H1 (cell line): ENCODE measurements at regions not wholly inside any gene's neighbourhood (a gene's known extent, or its start where the extent isn't known, plus 50 kb on each side); places are given as distances from the start of the nearest gene placed in this dataset.
A peak's percentile ranks its signal among the peaks of the same experiment; 100 is the strongest.

Experiments used
- CTCF ChIA-PET: fragments of 300-600 bp; sonication (Branson Sonifier 250); formaldehyde crosslinking; loops from one replicate; lab custom pipeline; 2021; ENCODE audit not compliant: partially characterized antibody; lab: Charles Lee
- POLR2A ChIA-PET: fragments of 300-600 bp; sonication (Branson Sonifier 250); formaldehyde crosslinking; loops from one replicate; lab custom pipeline; 2021; ENCODE audit warnings: inconsistent platforms; ENCODE audit not compliant: partially characterized antibody; lab: Charles Lee
- DNase-seq, 2 experiments: peaks; one replicate each; pipeline versions ENCODE4 v3.0.0 to v3.0.0-alpha.2; 2010 to 2022; ENCODE audit warnings: low spot score in 2 of 2, low read depth in 1 of 2, mixed read lengths in 1 of 2
- FAIRE-seq: peaks from 2 replicates; lab custom pipeline; 2011; peaks lifted over from hg19 to GRCh38; lab: Jason Lieb, UNC
- H2AFZ ChIP-seq: 2 replicates; pipeline ENCODE4 v1.8.1; 2012; ENCODE audit warnings: low read length, inconsistent platforms
- H2AK5ac ChIP-seq: 2 replicates; pipeline ENCODE4 v1.6.1; 2013; ENCODE audit warnings: low read depth, low read length
- H2BK120ac ChIP-seq: replicated peaks from 2 replicates; pipeline ENCODE3; 2013; ENCODE audit warnings: low read depth, low read length, inconsistent platforms
- H2BK12ac ChIP-seq: 2 replicates; pipeline ENCODE4 v1.6.1; 2013; ENCODE audit warnings: low read depth, low read length
- H2BK15ac ChIP-seq: 2 replicates; pipeline ENCODE4 v1.6.1; 2013; ENCODE audit warnings: low read length
- H2BK20ac ChIP-seq: 2 replicates; pipeline ENCODE4 v1.6.1; 2013; ENCODE audit warnings: low read length
- H2BK5ac ChIP-seq: 2 replicates; pipeline ENCODE4 v1.6.1; 2013; ENCODE audit warnings: low read depth, low read length
- H3K14ac ChIP-seq: 2 replicates; pipeline ENCODE4 v1.6.1; 2013; ENCODE audit warnings: inconsistent platforms; ENCODE audit not compliant: insufficient read length
- H3K18ac ChIP-seq: 2 replicates; pipeline ENCODE4 v1.6.1; 2013; ENCODE audit warnings: low read length; ENCODE audit errors: extremely low read depth
- H3K23ac ChIP-seq: 2 replicates; pipeline ENCODE4 v1.6.1; 2013; ENCODE audit warnings: inconsistent platforms; ENCODE audit not compliant: insufficient read length
- H3K23me2 ChIP-seq: 2 replicates; pipeline ENCODE4 v1.6.1; 2013; ENCODE audit warnings: low read depth, low read length
- H3K27ac ChIP-seq: 2 replicates; pipeline ENCODE4 v1.6.1; 2011; ENCODE audit warnings: low read depth, low read length, inconsistent platforms
- H3K27me3 ChIP-seq, 4 experiments: replicated peaks in 1 of 4; 1 replicate in 1 of 4; 2 replicates in 3 of 4; pipeline versions ENCODE4 v1.6.1 to v1.8.1; 2011 to 2013; ENCODE audit warnings: low read length in 3 of 4, mild to moderate bottlenecking in 3 of 4, inconsistent platforms in 2 of 4, mixed read lengths in 2 of 4, moderate library complexity in 1 of 4; ENCODE audit not compliant: control insufficient read depth in 3 of 4, insufficient read depth in 3 of 4; ENCODE audit errors: extremely low read depth in 1 of 4
- H3K36me3 ChIP-seq, 4 experiments: 2 replicates each; pipeline versions ENCODE4 v1.6.1 to v1.8.1; 2011 to 2013; ENCODE audit warnings: mild to moderate bottlenecking in 4 of 4, low read length in 3 of 4, moderate library complexity in 2 of 4, control low read depth in 1 of 4, inconsistent platforms in 1 of 4; ENCODE audit not compliant: insufficient read depth in 4 of 4, control insufficient read depth in 2 of 4
- H3K4ac ChIP-seq: replicated peaks from 2 replicates; pipeline ENCODE3; 2013; ENCODE audit warnings: low read length, low read depth, mixed read lengths, inconsistent platforms; ENCODE audit not compliant: insufficient read length
- H3K4me1 ChIP-seq, 4 experiments: replicated peaks in 1 of 4; 1 replicate in 1 of 4; 2 replicates in 3 of 4; pipeline versions ENCODE4 v1.6.1 to v1.8.1; 2011 to 2013; ENCODE audit warnings: low read length in 3 of 4, inconsistent platforms in 2 of 4, mixed read lengths in 1 of 4; ENCODE audit not compliant: insufficient read depth in 4 of 4, control insufficient read depth in 3 of 4
- H3K4me2 ChIP-seq, 2 experiments: 2 replicates each; pipeline versions ENCODE4 v1.6.1 to v1.8.1; 2011 to 2013; ENCODE audit warnings: low read depth in 2 of 2, low read length in 2 of 2, control low read depth in 1 of 2, inconsistent platforms in 1 of 2, mild to moderate bottlenecking in 1 of 2; ENCODE audit not compliant: insufficient read depth in 1 of 2
- H3K4me3 ChIP-seq, 4 experiments: fragments of 200-600, 300-600 bp in 1 of 4; sonication (generic), shearing (Covaris generic), sonication (Bioruptor Twin) in 1 of 4; 2 replicates each; pipeline versions ENCODE4 v1.5.1 to v1.8.1; 2011 to 2016; ENCODE audit warnings: low read length in 4 of 4, low read depth in 3 of 4, control low read depth in 2 of 4, inconsistent platforms in 2 of 4, mild to moderate bottlenecking in 2 of 4, mixed read lengths in 1 of 4, moderate library complexity in 1 of 4; ENCODE audit not compliant: insufficient read depth in 2 of 4; ENCODE audit errors: extremely low read depth in 1 of 4
- H3K56ac ChIP-seq: replicated peaks from 2 replicates; pipeline ENCODE3; 2013; ENCODE audit warnings: low read depth, mild to moderate bottlenecking, mixed read lengths, low read length, inconsistent platforms; ENCODE audit not compliant: insufficient read length
- H3K79me1 ChIP-seq: 2 replicates; pipeline ENCODE4 v1.6.1; 2013; ENCODE audit warnings: low read depth, low read length, control low read depth
- H3K79me2 ChIP-seq, 2 experiments: 2 replicates each; pipeline versions ENCODE4 v1.6.1 to v1.8.1; 2012 to 2013; ENCODE audit warnings: low read length in 2 of 2, mild to moderate bottlenecking in 2 of 2, inconsistent platforms in 1 of 2; ENCODE audit not compliant: insufficient read depth in 2 of 2, control insufficient read depth in 1 of 2
- H3K9ac ChIP-seq, 4 experiments: replicated peaks in 1 of 4; 1 replicate in 1 of 4; 2 replicates in 3 of 4; pipeline versions ENCODE4 v1.6.1 to v1.8.1; 2011 to 2013; ENCODE audit warnings: low read depth in 3 of 4, low read length in 3 of 4, control low read depth in 2 of 4, mild to moderate bottlenecking in 2 of 4, moderate library complexity in 2 of 4, inconsistent platforms in 1 of 4; ENCODE audit errors: extremely low read depth in 1 of 4
- H3K9me3 ChIP-seq, 2 experiments: 2 replicates each; pipeline versions ENCODE4 v1.6.1 to v1.8.1; 2012 to 2013; ENCODE audit warnings: mild to moderate bottlenecking in 2 of 2, moderate library complexity in 2 of 2, control low read depth in 1 of 2, inconsistent platforms in 1 of 2, low read depth in 1 of 2, low read length in 1 of 2, mixed read lengths in 1 of 2; ENCODE audit not compliant: insufficient read depth in 2 of 2
- H4K20me1 ChIP-seq, 2 experiments: replicated peaks in 1 of 2; 2 replicates each; pipeline versions ENCODE3 to v1.8.1; 2011 to 2013; ENCODE audit warnings: inconsistent platforms in 2 of 2, low read length in 2 of 2, mild to moderate bottlenecking in 1 of 2; ENCODE audit not compliant: insufficient read depth in 2 of 2, control insufficient read depth in 1 of 2
- H4K5ac ChIP-seq: 2 replicates; pipeline ENCODE4 v1.6.1; 2013; ENCODE audit warnings: low read length, low read depth, mixed read lengths, inconsistent platforms; ENCODE audit not compliant: insufficient read length
- H4K8ac ChIP-seq: 2 replicates; pipeline ENCODE4 v1.8.0; 2013; ENCODE audit warnings: mild to moderate bottlenecking, moderate library complexity, low read length, inconsistent platforms; ENCODE audit not compliant: insufficient read depth; ENCODE audit errors: extremely low read depth
- H4K91ac ChIP-seq: replicated peaks from 2 replicates; pipeline ENCODE3; 2013; ENCODE audit warnings: low read length, mixed read lengths, inconsistent platforms; ENCODE audit not compliant: insufficient read length
- BACH1 ChIP-seq: IDR thresholded peaks from 2 replicates; pipeline ENCODE4 v1.6.1; 2012; ENCODE audit warnings: low read length, improper control_type of control experiment
- FOSL1 ChIP-seq: IDR thresholded peaks from 2 replicates; pipeline ENCODE4 v1.6.1; 2011; ENCODE audit warnings: mild to moderate bottlenecking, low read depth, low read length, moderate library complexity; ENCODE audit not compliant: insufficient read depth
- KDM5A ChIP-seq: fragments of 200-600 bp; IDR thresholded peaks from 2 replicates; pipeline ENCODE4 v1.7.1; 2012; ENCODE audit warnings: mild to moderate bottlenecking, low read length, inconsistent platforms, mixed read lengths
- MAFK ChIP-seq: IDR thresholded peaks from 2 replicates; pipeline ENCODE4 v1.6.1; 2012; ENCODE audit warnings: low read depth, mild to moderate bottlenecking, improper control_type of control experiment, low read length
- RAD21 ChIP-seq, 2 experiments: IDR thresholded peaks in 1 of 2; conservative IDR thresholded peaks in 1 of 2; 2 replicates each; pipeline ENCODE4 v1.6.1; 2011; ENCODE audit warnings: low read depth in 2 of 2, low read length in 2 of 2, improper control_type of control experiment in 1 of 2, inconsistent platforms in 1 of 2, mild to moderate bottlenecking in 1 of 2, moderate library complexity in 1 of 2
- SP1 ChIP-seq: IDR thresholded peaks from 2 replicates; pipeline ENCODE4 v1.6.1; 2011; ENCODE audit warnings: low read depth, low read length
- TAF7 ChIP-seq: optimal IDR thresholded peaks from 2 replicates; pipeline ENCODE3; 2011; ENCODE audit warnings: low read depth, mild to moderate bottlenecking, inconsistent platforms, low read length, moderate library complexity, borderline replicate concordance
- YY1 ChIP-seq: IDR thresholded peaks from 2 replicates; pipeline ENCODE4 v1.6.1; 2011; ENCODE audit warnings: low read depth, mild to moderate bottlenecking, low read length
- WGBS, 2 experiments: shearing (Covaris generic) in 1 of 2; methylation state at CpG; one replicate each; pipeline versions ENCODE4 v1.1.6 to v1.1.7; 2013 to 2015; ENCODE audit warnings: low lambda C conversion rate in 2 of 2, mixed read lengths in 2 of 2, inconsistent platforms in 1 of 2, low coverage in 1 of 2, missing lambda C conversion rate in 1 of 2; ENCODE audit not compliant: insufficient replicate concordance in 2 of 2, insufficient coverage in 1 of 2, insufficient read length in 1 of 2; ENCODE audit errors: extremely low coverage in 1 of 2, missing lambda C conversion rate in 1 of 2; 5-methylcytosine and 5-hydroxymethylcytosine counted together

DNA sequence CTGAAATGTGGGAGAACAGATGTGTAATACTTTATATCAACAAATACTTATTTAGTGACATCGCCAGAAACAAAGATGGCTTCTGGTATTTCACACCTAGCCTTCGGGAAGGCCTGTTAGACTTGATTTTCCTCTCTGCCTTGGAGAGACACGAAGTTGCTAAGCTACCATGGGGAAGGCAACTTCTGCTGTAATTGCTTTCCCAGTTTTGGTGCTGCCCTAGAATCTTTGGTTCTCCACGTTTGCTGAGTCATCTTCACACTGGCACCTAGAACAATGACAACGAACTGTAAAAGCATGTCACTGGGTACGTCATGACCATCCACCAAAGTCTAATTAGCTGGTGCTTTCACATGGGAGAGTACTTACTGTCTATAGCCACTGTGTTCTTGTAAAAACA lies 58.7 kb upstream of the ACTR3 start:
- H3K18ac ChIP-seq: no peak overlapping the region
- H3K56ac ChIP-seq: no peak overlapping the region
- H4K20me1 ChIP-seq: no peaks in the 10 kb centered on the region
- 92% methylated on average over 6 of the region's 6 CpGs; no CpG with 5 or more reads in 1 of the 2 experiments for WGBS, 2 experiments
- H2AFZ ChIP-seq: peak overlapping the region; percentile 86
- no peaks in the 10 kb centered on the region for H3K79me2 ChIP-seq
- peaks cover 2% of the 10 kb centered on the region; the same call in 1 of the 2 replicates for H3K23me2 ChIP-seq
- no peak overlapping the region for H3K4me2 ChIP-seq
- no peak overlapping the region for H3K27ac ChIP-seq
- no peak overlapping the region for H3K9ac ChIP-seq
- H3K23ac ChIP-seq: no peak overlapping the region
- H3K36me3 ChIP-seq: no peaks in the 10 kb centered on the region
- no peaks in the 10 kb centered on the region for H3K27me3 ChIP-seq
- no peaks in the 10 kb centered on the region for H3K79me1 ChIP-seq
- DNase-seq (no peak), FAIRE-seq (no peak)
- ChIA-PET CTCF (interaction anchor here (1.1 to 1.5 kb wide), 3 partner anchors 12 to 52 kb away, joined by 3 to 4 read pairs (median 4); no protein-coding TSS in a partner anchor), POLR2A (interaction anchor here (0.6 kb wide), 1 partner anchor 133 kb away, joined by 3 read pairs; no protein-coding TSS in a partner anchor)
- H2BK120ac ChIP-seq: no peak overlapping the region
- no peaks in the 10 kb centered on the region for H3K9me3 ChIP-seq
- peak; percentile 60; the same call in 1 of the 2 replicates for TF ChIP-seq YY1
- TF ChIP-seq RAD21 (IDR thresholded peaks at IDR 0.05 in 1 of 2, conservative IDR thresholded peaks at IDR 0.05 in 1 of 2; ENCODE audit: low read depth in 2 of 2, low read length in 2 of 2): no peak
- TF ChIP-seq TAF7: no peak
- TF ChIP-seq SP1: no peak
- peak; percentile 64 for TF ChIP-seq BACH1
- TF ChIP-seq KDM5A: no peak
- peak; percentile 41; the same call in 1 of the 2 replicates for TF ChIP-seq MAFK
- no peak for TF ChIP-seq FOSL1
- H4K91ac ChIP-seq: peak overlapping the region; percentile 30
- no peak overlapping the region for H2BK20ac ChIP-seq
- H3K4ac ChIP-seq: no peak overlapping the region
- no peak overlapping the region for H2AK5ac ChIP-seq
- H4K8ac ChIP-seq: no peak overlapping the region
- no peak overlapping the region for H2BK15ac ChIP-seq
- H3K4me1 ChIP-seq: peaks cover 0 to 6% (median 1%) of the 10 kb centered on the region in 4 experiments; a peak in 3 of 7 replicates
- H4K5ac ChIP-seq: no peak overlapping the region
- no peak overlapping the region for H3K4me3 ChIP-seq
- no peak overlapping the region for H2BK12ac ChIP-seq
- no peak overlapping the region for H3K14ac ChIP-seq
- H2BK5ac ChIP-seq: no peak overlapping the region
